H9 (cell line): ENCODE measurements at regions not wholly inside any gene's neighbourhood (a gene's known extent, or its start where the extent isn't known, plus 50 kb on each side); places are given as distances from the start of the nearest gene placed in this dataset.

Experiments used
- DNase-seq: peaks from one replicate; pipeline ENCODE4 v3.0.0-alpha.2; 2017
- H2AFZ ChIP-seq: one replicate; pipeline ENCODE4 v1.6.1; 2013; ENCODE audit warnings: mild to moderate bottlenecking, low read length, control low read depth, moderate library complexity
- H2AK5ac ChIP-seq: 2 replicates; pipeline ENCODE4 v1.6.1; 2013; ENCODE audit warnings: low read length, control low read depth, mixed read lengths; ENCODE audit not compliant: insufficient read length
- H2BK120ac ChIP-seq: one replicate; pipeline ENCODE4 v1.6.1; 2013; ENCODE audit warnings: low read depth, mild to moderate bottlenecking, low read length, control low read depth, inconsistent platforms; ENCODE audit not compliant: poor library complexity, severe bottlenecking
- H2BK12ac ChIP-seq: 2 replicates; pipeline ENCODE4 v1.6.1; 2013; ENCODE audit warnings: low read length, control low read depth, mixed read lengths, low read depth; ENCODE audit not compliant: insufficient read length
- H2BK15ac ChIP-seq: 2 replicates; pipeline ENCODE4 v1.6.1; 2013; ENCODE audit warnings: low read depth, low read length, control low read depth
- H2BK20ac ChIP-seq: one replicate; pipeline ENCODE4 v1.6.1; 2013; ENCODE audit warnings: low read depth, mild to moderate bottlenecking, low read length, control low read depth, inconsistent platforms; ENCODE audit not compliant: poor library complexity, severe bottlenecking
- H2BK5ac ChIP-seq: 2 replicates; pipeline ENCODE4 v1.6.1; 2013; ENCODE audit warnings: low read length, control low read depth, mixed read lengths; ENCODE audit not compliant: insufficient read length
- H3K14ac ChIP-seq: 2 replicates; pipeline ENCODE4 v1.6.1; 2013; ENCODE audit warnings: low read length, control low read depth; ENCODE audit not compliant: insufficient read depth
- H3K18ac ChIP-seq: 2 replicates; pipeline ENCODE4 v1.6.1; 2013; ENCODE audit warnings: low read depth, mild to moderate bottlenecking, mixed read lengths, low read length, control low read depth; ENCODE audit not compliant: insufficient read length
- H3K23ac ChIP-seq: 2 replicates; pipeline ENCODE4 v1.6.1; 2013; ENCODE audit warnings: low read length, control low read depth, mixed read lengths, low read depth; ENCODE audit not compliant: insufficient read length
- H3K23me2 ChIP-seq: 2 replicates; pipeline ENCODE4 v1.6.1; 2013; ENCODE audit warnings: low read depth, mild to moderate bottlenecking, mixed read lengths, low read length, control low read depth; ENCODE audit not compliant: insufficient read length, poor library complexity, severe bottlenecking
- H3K27ac ChIP-seq: 2 replicates; pipeline ENCODE4 v1.5.1; 2013; ENCODE audit warnings: low read length, control low read depth, mixed read lengths, low read depth; ENCODE audit not compliant: insufficient read length
- H3K27me3 ChIP-seq: 2 replicates; pipeline ENCODE4 v1.6.1; 2013; ENCODE audit warnings: low read length, control low read depth, inconsistent platforms; ENCODE audit not compliant: insufficient read depth
- H3K4ac ChIP-seq: 2 replicates; pipeline ENCODE4 v1.6.1; 2013; ENCODE audit warnings: low read depth, mild to moderate bottlenecking, control low read depth, inconsistent platforms, low read length, moderate library complexity
- H3K4me1 ChIP-seq: 2 replicates; pipeline ENCODE4 v1.6.1; 2013; ENCODE audit warnings: low read length, control low read depth, inconsistent platforms; ENCODE audit not compliant: insufficient read depth
- H3K4me2 ChIP-seq: 2 replicates; pipeline ENCODE4 v1.6.1; 2013; ENCODE audit warnings: low read length, control low read depth, mixed read lengths; ENCODE audit not compliant: insufficient read length, insufficient read depth
- H3K56ac ChIP-seq: 2 replicates; pipeline ENCODE4 v1.6.1; 2013; ENCODE audit warnings: low read depth, mild to moderate bottlenecking, mixed read lengths, low read length, control low read depth; ENCODE audit not compliant: insufficient read length
- H3K79me1 ChIP-seq: 2 replicates; pipeline ENCODE4 v1.6.1; 2013; ENCODE audit warnings: low read depth, mild to moderate bottlenecking, moderate library complexity, low read length, control low read depth, inconsistent platforms; ENCODE audit not compliant: insufficient read depth, poor library complexity, severe bottlenecking
- H3K79me2 ChIP-seq: 2 replicates; pipeline ENCODE4 v1.6.1; 2013; ENCODE audit warnings: low read length, control low read depth, inconsistent platforms; ENCODE audit not compliant: insufficient read depth
- H3K9ac ChIP-seq: 2 replicates; pipeline ENCODE4 v1.6.1; 2013; ENCODE audit warnings: low read length, control low read depth, mixed read lengths; ENCODE audit not compliant: insufficient read length; ENCODE audit errors: extremely low read depth
- H3K9me3 ChIP-seq: one replicate; pipeline ENCODE4 v1.6.1; 2013; ENCODE audit warnings: low read depth, low read length, inconsistent platforms; ENCODE audit not compliant: control insufficient read depth
- H3T11ph ChIP-seq: one replicate; pipeline ENCODE4 v1.6.1; 2013; ENCODE audit warnings: mild to moderate bottlenecking, low read length, control low read depth, inconsistent platforms
- H4K20me1 ChIP-seq: one replicate; pipeline ENCODE4 v1.6.1; 2013; ENCODE audit not compliant: control insufficient read depth, insufficient read length, insufficient read depth
- H4K5ac ChIP-seq: 2 replicates; pipeline ENCODE4 v1.6.1; 2013; ENCODE audit warnings: low read depth, mild to moderate bottlenecking, mixed read lengths, low read length, control low read depth; ENCODE audit not compliant: insufficient read length
- H4K8ac ChIP-seq: replicated peaks from 2 replicates; pipeline ENCODE4 v1.6.1; 2013; ENCODE audit warnings: low read length, control low read depth, mixed read lengths, low read depth; ENCODE audit not compliant: insufficient read length
- H4K91ac ChIP-seq: 2 replicates; pipeline ENCODE4 v1.6.1; 2013; ENCODE audit warnings: low read depth, mild to moderate bottlenecking, moderate library complexity, mixed read lengths, low read length, control low read depth; ENCODE audit not compliant: insufficient read length
- H3K27ac Mint-ChIP-seq, 3 experiments: 2 replicates in 2 of 3; 3 replicates in 1 of 3; pipeline ENCODE4 v1.8.0; 2020 to 2021; ENCODE audit warnings: mixed read lengths in 3 of 3, mild to moderate bottlenecking in 1 of 3, moderate library complexity in 1 of 3
- H3K27me3 Mint-ChIP-seq: 2 replicates; pipeline ENCODE4 v1.8.0; 2021; ENCODE audit warnings: low read depth, mild to moderate bottlenecking, moderate library complexity, mixed read lengths
- H3K36me3 Mint-ChIP-seq, 3 experiments: 2 replicates in 2 of 3; 3 replicates in 1 of 3; pipeline ENCODE4 v1.8.0; 2020 to 2021; ENCODE audit warnings: low read depth in 3 of 3, mixed read lengths in 3 of 3; ENCODE audit not compliant: insufficient read depth in 1 of 3
- H3K4me1 Mint-ChIP-seq, 2 experiments: 2 replicates each; pipeline ENCODE4 v1.8.0; 2020; ENCODE audit warnings: mixed read lengths in 2 of 2
- H3K4me3 Mint-ChIP-seq, 2 experiments: 2 replicates in 1 of 2; 3 replicates in 1 of 2; pipeline ENCODE4 v1.8.0; 2020 to 2021; ENCODE audit warnings: mild to moderate bottlenecking in 2 of 2, mixed read lengths in 2 of 2, moderate library complexity in 1 of 2
- H3K9me3 Mint-ChIP-seq, 2 experiments: 2 replicates in 1 of 2; 3 replicates in 1 of 2; pipeline ENCODE4 v1.8.0; 2020; ENCODE audit warnings: mild to moderate bottlenecking in 2 of 2, mixed read lengths in 2 of 2, moderate library complexity in 1 of 2
- CTCF ChIP-seq: fragments of 200-600 bp; sonication (generic); conservative IDR thresholded peaks from 3 replicates; pipeline ENCODE4 v1.8.0; 2021; ENCODE audit warnings: antibody characterized with exemption, mild to moderate bottlenecking
- WGBS: extraction: QIAGEN DNeasy Blood & Tissue Kit; methylation state at CpG from one replicate; pipeline ENCODE4 v1.1.7; 2013; ENCODE audit warnings: missing lambda C conversion rate, low lambda C conversion rate, mixed read lengths; ENCODE audit not compliant: insufficient read length; ENCODE audit errors: extremely low coverage; 5-methylcytosine and 5-hydroxymethylcytosine counted together

DNA sequence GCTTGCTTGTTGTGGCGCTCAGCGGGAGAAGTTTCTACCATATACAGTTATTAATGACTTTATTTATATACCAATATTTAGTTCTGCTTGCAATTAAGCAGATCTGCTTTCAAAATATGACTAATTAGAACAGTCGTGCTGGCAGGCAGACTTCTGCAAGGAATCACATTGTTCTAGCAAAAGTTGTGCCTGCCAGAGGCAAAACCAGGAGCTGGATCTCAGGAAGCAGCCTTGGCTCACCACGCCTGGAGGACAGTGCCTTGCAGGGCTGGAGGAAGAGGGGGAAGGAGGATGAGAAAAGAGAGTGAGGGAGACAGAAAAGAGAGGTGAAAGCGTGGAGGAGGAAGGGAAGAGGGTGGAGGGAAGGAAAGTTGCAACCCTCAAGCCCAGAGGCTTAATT lies 160.3 kb downstream of the NUP210 start:
- no peaks in the 10 kb centered on the region for H3K23me2 ChIP-seq
- DNase-seq = no peak
- peaks cover 10 to 11% of the 10 kb centered on the region in 2 experiments; a peak in 3 of 4 replicates for H3K4me1 Mint-ChIP-seq
- no peak overlapping the region for H2BK120ac ChIP-seq
- H3T11ph ChIP-seq = no peak overlapping the region
- no peak overlapping the region for H4K5ac ChIP-seq
- H3K56ac ChIP-seq = no peak overlapping the region
- no peak overlapping the region for H3K9ac ChIP-seq
- no peak overlapping the region for H3K4ac ChIP-seq
- no peak overlapping the region for H2BK12ac ChIP-seq
- no peak overlapping the region for H2BK15ac ChIP-seq
- H2BK20ac ChIP-seq = no peak overlapping the region
- H3K14ac ChIP-seq = no peak overlapping the region
- H3K4me3 Mint-ChIP-seq = 0 out of 5 replicates have a peak overlapping the region, but pooled peaks of 1 of the 2 experiments have one; percentile 36
- H3K27ac Mint-ChIP-seq = no peak overlapping the region; a peak in 1 of 7 replicates
- no peak overlapping the region for H2AK5ac ChIP-seq
- TF ChIP-seq CTCF = no peak
- H3K9me3 ChIP-seq = no peaks in the 10 kb centered on the region
- H3K27ac ChIP-seq = no peak overlapping the region
- no peaks in the 10 kb centered on the region for H3K27me3 Mint-ChIP-seq
- WGBS = no CpG with 5 or more reads among the region's 5 CpGs
- H3K27me3 ChIP-seq = no peaks in the 10 kb centered on the region
- H3K36me3 Mint-ChIP-seq = no peaks in the 10 kb centered on the region; a peak in 1 of 7 replicates
- no peaks in the 10 kb centered on the region for H3K9me3 Mint-ChIP-seq
- H4K91ac ChIP-seq = no peak overlapping the region
- no peak overlapping the region for H2AFZ ChIP-seq
- H3K4me1 ChIP-seq = peaks cover 6% of the 10 kb centered on the region; the same call in 1 of the 2 replicates
- H4K8ac ChIP-seq = no peak overlapping the region
- no peak overlapping the region for H2BK5ac ChIP-seq
- no peaks in the 10 kb centered on the region for H3K79me1 ChIP-seq
- H3K18ac ChIP-seq = no peak overlapping the region
- H4K20me1 ChIP-seq = no peaks in the 10 kb centered on the region
- H3K23ac ChIP-seq = no peak overlapping the region
- no peaks in the 10 kb centered on the region for H3K79me2 ChIP-seq
- no peak overlapping the region for H3K4me2 ChIP-seq
